BJ (cell line): ENCODE measurements at regions not wholly inside any gene's neighbourhood (a gene's known extent, or its start where the extent isn't known, plus 50 kb on each side); places are given as distances from the start of the nearest gene placed in this dataset.
"Not testable (repeated sequence)": the region's sequence is repeated elsewhere in the genome, so short reads cannot be mapped to it uniquely, and the experiment has no call there.

Source experiments
- CTCF ChIA-PET: fragments of 350-600 bp; formaldehyde crosslinking; extraction: SDS; loops from one replicate; lab custom pipeline; 2021; ENCODE audit warnings: antibody characterized with exemption, inconsistent platforms; lab: Yijun Ruan, JAX
- POLR2A ChIA-PET: fragments of 300-600 bp; sonication (Branson Sonifier 250); formaldehyde crosslinking; extraction: SDS; loops from one replicate; lab custom pipeline; 2021; ENCODE audit warnings: antibody characterized with exemption; lab: Charles Lee
- DNase-seq: peaks from one replicate; pipeline ENCODE4 v3.0.0-alpha.2; 2011; ENCODE audit warnings: low read depth
- H3K27me3 ChIP-seq: 2 replicates; pipeline ENCODE4 v1.6.0; 2011; ENCODE audit warnings: low read length; ENCODE audit not compliant: control insufficient read depth, insufficient read depth
- H3K36me3 ChIP-seq: 2 replicates; pipeline ENCODE4 v1.5.1; 2011; ENCODE audit warnings: low read length; ENCODE audit not compliant: control insufficient read depth, insufficient read depth
- H3K4me3 ChIP-seq: 2 replicates; pipeline ENCODE4 v1.5.1; 2011; ENCODE audit warnings: low read depth, mild to moderate bottlenecking, control low read depth, low read length
- CTCF ChIP-seq: IDR thresholded peaks from 2 replicates; pipeline ENCODE4 v1.5.1; 2011; ENCODE audit warnings: low read depth, mild to moderate bottlenecking, control low read depth, inconsistent platforms, low read length, moderate library complexity; ENCODE audit not compliant: insufficient read depth

GRCh38 chr14:105645389-105645788 lies 119.0 kb downstream of the TMEM121 start:
- CTCF ChIA-PET, H3K4me3 ChIP-seq, H3K36me3 ChIP-seq, H3K27me3 ChIP-seq, DNase-seq, POLR2A ChIA-PET: not testable (repeated sequence)

- Histone ChIP-seq H3K4me3 (no peak overlapping the region), H3K36me3 (no peaks in the 10 kb centered on the region), H3K27me3 (no peaks in the 10 kb centered on the region)
- ChIA-PET POLR2A (no interaction called here), CTCF (no interaction called here)
- DNase-seq, result no peak
- TF ChIP-seq CTCF, result no peak
These were observed 119.8 kb downstream of the TMEM121 start for GRCh38 chr14:105646175-105646574.

GRCh38 chr14:105646711-105647281 lies 120.4 kb downstream of the TMEM121 start:
- POLR2A ChIA-PET, H3K27me3 ChIP-seq, H3K36me3 ChIP-seq, H3K4me3 ChIP-seq, CTCF ChIA-PET, DNase-seq: not testable (repeated sequence)

- H3K36me3 ChIP-seq, CTCF ChIA-PET, H3K27me3 ChIP-seq, POLR2A ChIA-PET, DNase-seq, H3K4me3 ChIP-seq: not testable (repeated sequence)
These were observed 121.0 kb downstream of the TMEM121 start for GRCh38 chr14:105647426-105647783.

- Histone ChIP-seq H3K27me3 (no peaks in the 10 kb centered on the region), H3K4me3 (no peak overlapping the region), H3K36me3 (no peaks in the 10 kb centered on the region)
- DNase-seq, result no peak
- TF ChIP-seq CTCF, result no peak
- CTCF ChIA-PET, result no interaction called here
- POLR2A ChIA-PET, result no interaction called here
These were observed 121.6 kb downstream of the TMEM121 start for GRCh38 chr14:105647784-105648608.

- CTCF ChIA-PET, result not testable (repeated sequence)
These were observed 122.5 kb downstream of the TMEM121 start for GRCh38 chr14:105648609-105649535.

GRCh38 chr14:105652317-105652716 lies 125.9 kb downstream of the TMEM121 start:
- CTCF ChIA-PET, H3K4me3 ChIP-seq, DNase-seq, H3K27me3 ChIP-seq, POLR2A ChIA-PET, H3K36me3 ChIP-seq: not testable (repeated sequence)

More at GRCh38 chr14:105648609-105649535, 122.5 kb downstream of the TMEM121 start:
- H3K4me3 ChIP-seq, H3K36me3 ChIP-seq, DNase-seq, H3K27me3 ChIP-seq, POLR2A ChIA-PET: not testable (repeated sequence)

- H3K27me3 ChIP-seq, CTCF ChIA-PET, H3K4me3 ChIP-seq, DNase-seq, POLR2A ChIA-PET, H3K36me3 ChIP-seq: not testable (repeated sequence)
These were observed 127.5 kb downstream of the TMEM121 start for GRCh38 chr14:105653921-105654320.

GRCh38 chr14:105659255-105659654 lies 132.9 kb downstream of the TMEM121 start:
- CTCF ChIA-PET, H3K27me3 ChIP-seq, H3K36me3 ChIP-seq, POLR2A ChIA-PET, H3K4me3 ChIP-seq, DNase-seq: not testable (repeated sequence)
